ENCODE measurements at regions not wholly inside any gene's neighbourhood (a gene's known extent, or its start where the extent isn't known, plus 50 kb on each side); places are given as distances from the start of the nearest gene placed in this dataset.

DNA sequence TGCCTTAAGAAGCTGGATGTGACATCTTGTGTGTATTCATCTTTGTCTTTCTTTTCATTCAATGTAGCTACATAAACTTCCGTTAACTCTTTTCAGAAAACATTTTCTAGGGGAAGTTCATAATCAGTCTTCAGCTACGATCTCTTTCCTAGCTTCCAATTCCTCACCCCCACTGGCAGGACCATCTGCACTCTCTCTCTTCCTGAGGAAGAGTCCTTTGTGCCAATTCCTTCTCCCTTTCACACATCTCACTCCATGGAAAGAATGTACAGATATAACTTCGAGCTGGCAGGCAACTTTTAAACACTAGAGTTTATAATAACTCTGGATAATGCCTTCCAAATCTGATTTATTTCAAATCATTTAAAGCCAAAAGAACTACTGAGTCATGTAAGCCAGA, 495.7 kb downstream of the GALC start:
- no peak for DNase-seq

DNA sequence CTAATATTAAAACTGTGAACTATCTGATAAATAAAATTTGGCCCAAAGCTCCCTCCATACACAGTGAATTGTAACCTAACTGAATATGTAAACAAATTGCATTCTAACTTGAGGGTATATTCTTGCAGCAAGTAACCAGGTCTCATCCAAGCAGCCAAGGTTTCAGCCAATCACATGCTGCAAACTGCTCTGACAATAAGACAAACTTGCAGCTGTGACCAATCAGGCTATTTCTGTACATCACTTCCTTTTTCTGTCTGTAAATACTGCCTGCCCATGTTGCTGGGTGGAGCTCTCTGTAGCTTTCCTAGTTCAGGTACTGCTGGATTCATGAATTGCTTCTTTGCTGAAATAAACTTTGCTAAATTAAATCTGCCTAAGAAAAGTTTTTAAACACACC, 499.0 kb downstream of the GALC start:
- DNase-seq: peak; percentile 0

GRCh38 chr14:87492561-87492960, 500.4 kb downstream of the GALC start:
- DNase-seq: no peak

DNA sequence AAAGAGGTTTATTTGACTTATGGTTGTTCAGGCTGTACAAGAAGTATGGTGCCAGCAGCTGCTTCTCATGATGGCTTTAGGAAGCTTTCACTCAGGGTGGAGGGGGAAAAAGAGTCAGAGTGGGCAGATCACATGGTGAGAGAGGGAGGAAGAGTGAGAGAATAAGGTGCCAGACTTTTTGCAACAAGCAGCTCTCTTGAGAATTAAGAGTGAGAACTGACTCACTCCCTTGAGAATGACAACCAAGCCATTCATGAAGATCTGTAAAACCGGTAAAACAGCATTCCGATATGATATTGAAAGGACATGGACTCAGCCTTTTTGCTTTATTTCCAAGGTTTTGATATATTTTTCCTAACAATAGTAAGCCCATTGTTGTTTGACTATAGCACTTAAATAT, 501.2 kb downstream of the GALC start:
- no peak for DNase-seq

DNA sequence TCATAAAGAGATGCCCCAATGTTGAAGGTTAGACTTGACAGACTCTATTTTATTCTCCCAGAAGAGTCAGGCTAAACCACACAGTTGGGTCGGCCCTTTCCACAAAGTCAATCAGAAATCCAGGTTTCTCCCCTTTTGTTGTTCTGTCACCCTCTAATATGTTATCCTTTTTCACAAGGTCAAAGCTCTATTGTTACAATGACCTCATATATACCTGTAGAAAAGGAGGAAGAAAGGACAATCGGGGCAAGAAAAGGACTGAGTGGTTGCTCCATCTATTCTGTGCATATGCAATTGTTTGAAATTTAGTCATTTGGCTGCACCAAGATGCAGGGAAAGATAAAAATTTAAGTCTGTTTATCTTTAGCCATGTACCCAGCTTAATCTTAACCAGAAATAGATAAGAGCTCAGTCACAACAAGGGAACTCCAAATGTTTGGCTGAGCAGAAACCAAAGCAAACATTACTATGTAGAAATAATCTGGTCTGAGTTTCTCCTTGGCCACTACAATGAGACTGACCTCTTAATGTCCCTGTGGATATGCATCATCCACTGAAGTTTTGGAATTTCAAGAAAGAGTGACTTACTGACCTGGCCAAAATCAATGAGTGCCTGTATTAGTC, 503.7 kb downstream of the GALC start:
- DNase-seq: no peak

DNA sequence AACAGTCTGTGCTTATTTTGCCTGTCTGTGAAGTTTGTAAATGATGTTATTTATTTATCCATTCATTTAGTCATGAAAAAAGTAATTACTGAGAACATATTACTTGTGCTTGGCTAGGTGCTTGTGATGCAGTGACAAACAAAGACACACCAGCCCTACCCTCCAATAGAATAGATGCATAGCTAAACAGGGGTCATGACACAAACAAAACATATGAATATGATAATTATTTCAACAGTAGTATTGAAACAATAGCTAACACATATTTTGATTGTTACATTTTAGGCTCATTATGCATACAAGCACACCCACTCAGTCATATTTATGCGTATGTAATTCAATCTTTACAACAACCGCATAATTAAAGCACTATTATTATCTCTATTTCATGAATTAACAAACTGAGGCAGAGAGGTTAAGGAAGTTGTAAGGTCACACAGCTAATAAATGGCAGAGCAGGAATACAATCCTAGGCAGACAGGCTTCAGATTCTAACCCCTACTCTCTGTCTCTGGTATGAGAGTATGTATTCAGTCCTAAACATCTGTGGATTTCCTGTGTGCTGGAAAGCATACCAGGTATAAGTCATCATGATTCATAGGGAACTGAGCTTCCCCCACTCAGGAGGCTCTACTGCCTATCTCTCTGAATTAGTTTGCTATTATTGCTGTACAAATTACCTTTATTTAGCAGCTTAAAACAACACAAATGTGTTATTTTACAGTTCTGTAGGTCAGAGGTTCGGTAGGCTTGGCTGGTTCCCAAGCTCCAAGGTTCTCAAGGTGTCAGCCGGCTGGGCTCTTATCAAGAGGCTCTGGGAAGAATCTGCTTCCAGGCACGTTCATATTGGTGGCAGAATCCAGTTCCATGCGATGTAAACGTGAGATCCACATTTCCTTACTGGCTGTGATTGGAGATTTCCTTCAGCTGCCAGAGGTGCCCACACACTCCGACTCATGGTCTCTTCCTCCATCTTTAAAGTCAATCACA, 509.4 kb downstream of the GALC start:
- no peak for DNase-seq

GRCh38 chr14:87468531-87468930, 524.5 kb downstream of the GALC start:
- DNase-seq: no peak

GRCh38 chr14:87467578-87467977, 525.4 kb downstream of the GALC start:
- DNase-seq: no peak

DNA sequence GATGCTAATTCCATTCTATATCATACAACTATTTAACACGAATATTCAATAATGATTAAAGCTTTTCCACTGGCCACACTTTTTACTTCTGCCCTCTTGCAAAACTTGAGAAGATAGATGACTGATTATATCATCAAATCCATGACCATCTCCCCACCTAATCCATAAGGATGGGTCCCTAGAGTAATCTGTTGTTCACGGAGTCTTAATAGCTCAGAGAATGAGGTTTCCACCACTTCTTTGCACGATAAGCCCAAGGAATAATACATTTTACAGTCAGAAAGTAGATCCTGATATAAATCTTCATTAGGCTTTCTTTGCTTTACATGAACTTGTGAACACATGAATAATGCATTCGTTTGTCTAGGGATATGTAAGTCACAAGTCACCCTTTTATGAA, 527.2 kb downstream of the GALC start:
- no peak for DNase-seq

DNA sequence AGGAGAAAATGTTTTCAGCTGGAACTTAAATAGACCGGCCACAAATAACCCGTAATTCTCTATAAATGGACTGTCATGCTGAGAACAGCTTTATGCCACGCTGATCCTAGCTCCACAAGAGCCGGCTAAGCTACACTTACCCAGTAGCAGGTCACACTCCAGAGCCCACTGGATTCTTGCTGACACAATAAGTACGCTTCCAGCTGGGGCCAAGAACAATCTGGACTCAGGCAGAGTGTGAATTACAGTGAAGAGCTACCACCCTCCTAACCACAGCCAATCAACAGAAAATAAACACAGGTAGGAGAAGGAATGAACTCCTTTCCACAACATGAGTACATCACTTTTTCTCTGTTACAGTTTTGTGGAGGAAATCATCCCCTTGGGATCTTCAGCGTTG, 531.3 kb downstream of the GALC start:
- DNase-seq: no peak

DNA sequence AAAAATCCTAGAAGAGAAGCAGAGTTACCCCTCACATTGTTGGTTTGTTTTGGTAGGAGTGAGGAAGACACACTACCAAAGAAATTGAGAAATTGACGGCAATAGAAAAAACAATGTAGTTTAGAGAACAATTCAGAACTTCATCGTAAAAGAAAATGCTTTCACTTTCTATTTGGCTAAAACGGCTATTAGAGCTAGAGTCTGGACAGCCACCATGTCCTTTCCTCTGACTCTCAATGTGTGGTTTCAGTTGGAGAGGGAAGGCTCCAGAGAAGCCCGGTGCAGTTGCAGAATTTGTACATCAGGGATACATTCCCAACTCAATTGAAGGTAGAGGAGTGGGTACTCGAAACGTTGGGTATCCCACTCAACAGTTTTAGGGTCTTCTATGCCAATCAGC, 535.3 kb downstream of the GALC start:
- no peak for DNase-seq

GRCh38 chr14:87450193-87450592, 542.8 kb downstream of the GALC start:
- no peak for DNase-seq

- DNase-seq: no peak
These were observed 544.0 kb downstream of the GALC start for GRCh38 chr14:87449016-87449415.

DNA sequence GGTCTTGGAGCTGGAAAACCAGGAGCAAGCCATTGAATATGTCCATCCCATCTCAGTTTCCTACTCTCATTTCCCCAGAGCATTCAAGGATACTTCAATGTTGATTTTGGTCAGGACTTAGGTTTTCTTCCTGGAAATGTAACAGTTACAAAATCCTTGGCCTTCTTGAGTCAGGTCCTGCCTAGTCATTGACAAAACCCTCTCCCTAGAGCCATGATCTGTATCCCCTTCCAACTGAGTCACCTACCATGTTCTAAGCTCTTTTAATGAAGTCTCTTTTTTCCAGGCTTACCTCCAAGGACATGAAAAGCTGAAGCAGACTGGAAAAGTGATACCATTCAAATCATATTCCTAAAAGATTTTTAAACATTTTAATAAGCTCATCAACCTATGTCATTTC, 549.2 kb downstream of the GALC start:
- DNase-seq: no peak

DNA sequence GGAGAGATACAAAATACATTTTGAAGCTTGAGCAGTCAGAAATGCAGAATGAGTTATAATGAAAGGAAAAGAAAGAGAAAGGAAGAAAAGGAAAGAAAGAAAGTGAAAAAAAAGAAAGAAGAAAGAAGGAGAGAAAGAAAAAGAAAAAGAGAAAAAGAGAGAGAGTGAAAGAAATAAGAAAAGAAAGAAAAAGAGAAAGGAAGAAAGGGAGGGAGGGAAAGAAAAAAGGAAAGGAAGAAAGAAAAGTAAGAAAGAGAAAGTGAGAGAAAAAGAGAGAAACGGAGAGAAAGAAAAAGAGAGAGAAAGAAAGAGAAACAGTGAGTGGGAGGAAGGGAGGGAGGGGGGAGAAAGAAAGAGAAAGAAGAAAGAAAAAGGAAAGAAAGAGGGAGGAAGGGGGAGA, 549.9 kb downstream of the GALC start:
- no peak for DNase-seq

GRCh38 chr14:87437158-87437557, 555.8 kb downstream of the GALC start:
- DNase-seq: no peak

- no peak for DNase-seq
These were observed 558.3 kb downstream of the GALC start for GRCh38 chr14:87434680-87435079.

DNA sequence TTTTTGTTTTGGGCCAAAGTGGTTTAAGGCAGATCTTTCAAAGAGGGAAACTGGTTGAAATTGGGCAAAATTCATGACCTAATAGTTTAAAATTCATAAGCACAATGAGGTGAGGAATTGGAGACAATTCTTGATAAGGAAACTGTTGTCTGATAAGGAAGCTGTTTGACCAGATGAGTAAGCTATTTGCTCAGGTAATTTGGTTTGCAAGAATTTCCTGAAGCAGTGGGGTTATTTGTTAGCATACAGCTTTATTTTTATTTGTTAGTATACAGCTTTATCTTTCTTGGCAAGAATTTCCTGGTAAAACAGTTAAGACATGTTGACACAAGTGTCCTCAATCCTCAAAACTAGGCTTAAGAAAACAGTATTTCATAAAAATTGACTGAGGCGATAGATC, 559.0 kb downstream of the GALC start:
- DNase-seq: no peak

DNA sequence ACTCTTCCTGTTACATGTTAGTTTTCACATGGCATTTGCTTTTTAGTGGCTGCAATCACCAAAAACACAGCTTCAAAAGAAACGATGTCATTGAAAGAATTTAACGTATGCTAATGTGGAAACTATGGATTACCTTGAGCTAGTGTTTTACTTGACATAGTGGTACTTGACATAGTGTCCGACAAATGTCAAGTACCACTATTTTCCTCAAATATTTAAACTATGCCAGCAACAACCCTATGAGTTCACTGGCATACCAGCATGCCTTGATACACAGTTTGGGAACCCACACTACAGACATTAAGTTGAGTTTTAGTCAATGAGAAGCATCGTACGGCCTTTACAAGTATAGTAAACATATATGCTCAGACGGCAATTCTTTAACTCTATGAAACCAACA, 560.3 kb downstream of the GALC start:
- DNase-seq: no peak

DNA sequence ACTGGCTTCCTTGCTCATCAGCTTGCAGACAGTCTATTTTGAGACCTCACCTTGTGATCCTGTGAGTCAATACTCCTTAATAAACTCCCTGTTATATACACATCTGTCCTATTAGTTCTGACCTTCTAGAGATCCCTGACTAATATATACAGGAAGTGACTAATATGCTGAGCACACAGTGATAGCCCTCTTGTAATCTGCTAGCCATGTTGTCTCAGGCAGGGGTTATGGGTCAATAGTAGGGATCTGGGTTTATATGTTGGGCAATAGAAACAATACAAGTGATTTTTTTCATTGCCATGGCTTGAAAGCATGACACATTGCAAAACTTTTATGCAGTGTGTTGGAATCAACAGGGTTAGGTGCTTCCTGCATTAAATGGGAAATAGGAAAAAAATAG, 562.2 kb downstream of the GALC start:
- DNase-seq: no peak

- DNase-seq: no peak
These were observed 562.8 kb downstream of the GALC start for GRCh38 chr14:87430214-87430613.

GRCh38 chr14:87419925-87420324, 573.1 kb downstream of the GALC start:
- no peak for DNase-seq

DNA sequence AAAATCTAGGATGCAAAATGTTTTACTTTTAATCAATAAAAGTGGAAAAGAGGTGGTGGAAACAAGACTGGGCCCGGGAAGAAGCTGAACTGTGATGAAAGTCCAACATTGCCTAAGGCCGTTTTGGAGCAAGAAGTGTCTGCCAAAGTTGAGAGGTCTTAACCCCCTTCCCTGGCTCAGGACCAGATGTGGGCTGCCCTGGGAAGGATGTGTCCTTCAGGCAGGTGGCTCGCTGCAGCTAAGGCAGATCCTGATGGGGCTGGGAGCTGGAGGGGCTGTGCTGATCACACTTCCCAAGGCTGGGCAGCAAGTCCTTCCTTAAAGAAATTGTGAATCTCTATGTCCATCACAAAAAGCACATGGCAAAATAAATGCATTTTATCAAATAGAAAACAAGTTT, 581.6 kb downstream of the GALC start:
- DNase-seq: no peak

DNA sequence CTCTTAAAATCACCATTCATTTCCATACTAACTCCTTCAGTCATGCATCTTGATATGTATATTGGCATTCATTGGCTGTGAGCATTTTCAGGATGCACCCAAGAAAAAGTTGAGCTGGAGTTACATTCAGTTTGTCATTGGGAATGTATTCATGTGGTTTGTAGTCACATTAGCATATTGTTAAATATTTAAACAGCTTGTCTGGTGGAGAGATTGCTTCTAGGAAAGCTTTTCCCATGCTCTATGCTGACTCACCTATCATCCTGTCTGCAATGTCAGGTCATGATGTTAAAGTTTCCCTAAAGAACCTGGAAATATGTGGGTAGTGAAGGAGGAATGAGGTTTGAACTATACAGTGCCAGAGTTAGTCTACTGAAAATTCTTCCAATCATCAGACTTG, 583.6 kb downstream of the GALC start:
- DNase-seq: no peak

DNA sequence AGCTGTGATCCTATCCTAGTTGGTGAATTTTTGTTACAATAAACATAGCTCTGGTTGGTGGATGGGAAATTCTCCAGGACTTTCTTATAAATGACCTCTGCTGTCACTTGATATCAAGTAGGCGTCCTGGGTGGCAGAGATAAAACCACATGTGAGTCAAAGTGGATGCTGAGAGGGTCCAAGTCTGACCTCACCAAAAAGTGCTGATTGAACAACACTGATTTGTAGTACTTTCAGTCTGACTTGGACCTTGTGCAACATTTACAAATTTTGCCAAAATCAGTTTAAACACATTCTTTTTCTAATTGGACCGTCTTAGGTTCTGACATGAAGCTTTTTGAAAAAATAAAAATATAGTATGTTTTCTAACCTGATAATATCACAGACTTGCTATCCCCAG, 585.6 kb downstream of the GALC start:
- no peak for DNase-seq
